Bronchial epithelial cell (primary cell): ENCODE measurements at regions not wholly inside any gene's neighbourhood (a gene's known extent, or its start where the extent isn't known, plus 50 kb on each side); places are given as distances from the start of the nearest gene placed in this dataset.
"Not testable (repeated sequence)": the region's sequence is repeated elsewhere in the genome, so short reads cannot be mapped to it uniquely, and the experiment has no call there.

Source experiments
- DNase-seq: peaks from one replicate; pipeline ENCODE4 v3.0.0-alpha.2; 2010; ENCODE audit warnings: low read depth
- FAIRE-seq: peaks from 2 replicates; lab custom pipeline; 2011; peaks lifted over from hg19 to GRCh38; lab: Jason Lieb, UNC
- H3K27me3 ChIP-seq: 2 replicates; pipeline ENCODE4 v1.5.1; 2011; ENCODE audit warnings: low read length; ENCODE audit not compliant: control insufficient read depth, insufficient read depth
- H3K36me3 ChIP-seq: 2 replicates; pipeline ENCODE4 v1.5.1; 2011; ENCODE audit warnings: low read length; ENCODE audit not compliant: control insufficient read depth, insufficient read depth
- H3K4me3 ChIP-seq: 2 replicates; pipeline ENCODE4 v1.5.1; 2011; ENCODE audit warnings: mild to moderate bottlenecking, low read depth, low read length, control low read depth

- not testable (repeated sequence) for DNase-seq, H3K36me3 ChIP-seq, FAIRE-seq, H3K4me3 ChIP-seq, H3K27me3 ChIP-seq
Measured at GRCh38 chr14:19346074-19346480, 88.1 kb downstream of the POTEG start.

DNA sequence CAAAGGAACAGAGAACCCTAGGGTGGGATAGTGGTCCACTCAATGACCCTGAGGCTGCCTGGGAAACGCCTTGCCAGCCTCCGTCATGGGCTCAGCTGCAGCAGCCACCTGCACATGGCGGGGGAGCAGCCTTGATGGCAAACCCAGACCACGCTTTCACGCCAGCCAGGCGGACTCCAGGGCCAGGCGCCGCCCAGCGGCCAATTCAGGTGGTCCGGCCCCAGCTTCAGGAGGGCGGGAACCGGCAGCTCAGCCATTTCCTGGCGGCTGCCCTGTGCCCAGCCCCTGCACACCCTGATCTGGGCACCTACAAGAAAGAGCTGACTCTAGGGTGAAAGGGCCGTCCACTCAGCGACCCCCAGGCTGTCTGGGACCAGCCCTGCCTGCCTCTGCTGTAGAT, 87.5 kb downstream of the POTEG start:
- H3K27me3 ChIP-seq, FAIRE-seq, DNase-seq, H3K36me3 ChIP-seq, H3K4me3 ChIP-seq: not testable (repeated sequence)

GRCh38 chr14:19347112-19347511, 87.0 kb downstream of the POTEG start:
- H3K27me3 ChIP-seq, DNase-seq, FAIRE-seq, H3K4me3 ChIP-seq, H3K36me3 ChIP-seq: not testable (repeated sequence)
